HepG2 (cell line): ENCODE measurements at regions not wholly inside any gene's neighbourhood (a gene's known extent, or its start where the extent isn't known, plus 50 kb on each side); places are given as distances from the start of the nearest gene placed in this dataset.

Experiments used
- ATAC-seq: fragments of 200-7000 bp; cut with Tn5 transposase; 3 replicates; pipeline ENCODE4 v1.9.1; 2020; ENCODE audit warnings: mild to moderate bottlenecking, moderate library complexity
- BruUV-seq: library from RNA; stranded (reverse); fragments of 400-500 nt; replicated peaks from 2 replicates; lab custom pipeline; 2021; lab: Mats Ljungman, UMichigan
- CTCF ChIA-PET: fragments of 300-600 bp; formaldehyde crosslinking; extraction: SDS; loops from one replicate; lab custom pipeline; 2021; ENCODE audit warnings: low total read pairs, inconsistent platforms, low intra/inter-chr PET ratio; lab: Yijun Ruan, JAX
- POLR2A ChIA-PET: fragments of 350-600 bp; sonication (Branson Sonifier 250); formaldehyde crosslinking; loops from one replicate; lab custom pipeline; 2020; ENCODE audit warnings: antibody characterized with exemption, inconsistent platforms; lab: Yijun Ruan, JAX
- DNase-seq: peaks from one replicate; pipeline ENCODE4 v3.0.0-alpha.2; 2015; ENCODE audit warnings: low spot score
- FAIRE-seq: peaks from 3 replicates; lab custom pipeline; 2011; peaks lifted over from hg19 to GRCh38; lab: Jason Lieb, UNC
- H2AFZ ChIP-seq: one replicate; pipeline ENCODE4 v1.6.1; 2011; ENCODE audit warnings: low read length, inconsistent platforms
- H3K27ac ChIP-seq: fragments of 300-600 bp; 3 replicates; pipeline ENCODE4 v1.8.0; 2011; ENCODE audit warnings: mixed run types, mild to moderate bottlenecking, mixed read lengths, low read length, inconsistent platforms; ENCODE audit not compliant: insufficient read depth; ENCODE audit errors: extremely low read length
- H3K27me3 ChIP-seq, 2 experiments: fragments of 200-600 bp in 1 of 2; 2 replicates in 1 of 2; 3 replicates in 1 of 2; pipeline versions ENCODE4 v1.6.0 to v1.8.0; 2011; ENCODE audit warnings: low read length in 2 of 2, mild to moderate bottlenecking in 2 of 2, moderate library complexity in 2 of 2, inconsistent platforms in 1 of 2; ENCODE audit not compliant: insufficient read depth in 2 of 2, control insufficient read depth in 1 of 2
- H3K36me3 ChIP-seq, 2 experiments: fragments of 200-600 bp in 1 of 2; replicated peaks in 1 of 2; 2 replicates in 1 of 2; 3 replicates in 1 of 2; pipeline versions ENCODE4 v1.5.1 to v1.8.0; 2011; ENCODE audit warnings: low read length in 2 of 2, inconsistent platforms in 1 of 2; ENCODE audit not compliant: insufficient read depth in 2 of 2, control insufficient read depth in 1 of 2
- H3K4me1 ChIP-seq: 2 replicates; pipeline ENCODE4 v1.5.1; 2012; ENCODE audit warnings: low read length, inconsistent platforms; ENCODE audit not compliant: insufficient read depth
- H3K4me2 ChIP-seq: 2 replicates; pipeline ENCODE4 v1.6.0; 2011; ENCODE audit warnings: low read depth, low read length, inconsistent platforms
- H3K4me3 ChIP-seq, 3 experiments: fragments of 200-600 bp in 1 of 3; sonication (generic), shearing (Covaris generic) in 1 of 3; replicated peaks in 1 of 3; 2 replicates each; pipeline ENCODE4 v1.5.1; 2011 to 2016; ENCODE audit warnings: low read length in 3 of 3, inconsistent platforms in 2 of 3, low read depth in 2 of 3, mild to moderate bottlenecking in 2 of 3, control low read depth in 1 of 3, mixed read lengths in 1 of 3; ENCODE audit not compliant: insufficient read depth in 1 of 3
- H3K79me2 ChIP-seq: one replicate; pipeline ENCODE4 v1.6.1; 2011; ENCODE audit warnings: low read length, inconsistent platforms; ENCODE audit not compliant: insufficient read depth
- H3K9ac ChIP-seq: 2 replicates; pipeline ENCODE4 v1.6.0; 2011; ENCODE audit warnings: mild to moderate bottlenecking, low read depth, low read length, inconsistent platforms; ENCODE audit not compliant: insufficient read depth
- H3K9me3 ChIP-seq: 2 replicates; pipeline ENCODE4 v1.5.1; 2012; ENCODE audit warnings: mild to moderate bottlenecking, low read length
- H4K20me1 ChIP-seq: 2 replicates; pipeline ENCODE4 v1.6.0; 2011; ENCODE audit warnings: inconsistent platforms, mild to moderate bottlenecking, low read length, moderate library complexity; ENCODE audit not compliant: insufficient read depth
- ATF7 ChIP-seq, 2 experiments: fragments of 450-650 bp in 1 of 2; sonication (generic) in 1 of 2; formaldehyde crosslinking in 1 of 2; IDR thresholded peaks; 2 replicates each; pipeline versions ENCODE4 v1.4.0 to v1.6.1; 2016 to 2020; ENCODE audit warnings: antibody characterized with exemption in 1 of 2, mild to moderate bottlenecking in 1 of 2, missing genetic modification reagents in 1 of 2
- CEBPG ChIP-seq: IDR thresholded peaks from 2 replicates; pipeline ENCODE4 v1.6.1; 2016
- CREB1 ChIP-seq, 2 experiments: fragments of 450-650 bp in 1 of 2; IDR thresholded peaks; 2 replicates each; pipeline ENCODE4 v1.6.1; 2016 to 2017; ENCODE audit warnings: control low read depth in 1 of 2, mild to moderate bottlenecking in 1 of 2, missing compliant biosample characterization in 1 of 2, missing genetic modification characterization in 1 of 2
- KDM2A ChIP-seq: sonication (generic); formaldehyde crosslinking; IDR thresholded peaks from 2 replicates; pipeline ENCODE4 v1.4.0; 2020; ENCODE audit warnings: low read depth, missing genetic modification reagents, borderline replicate concordance
- MAFG ChIP-seq: sonication (generic); formaldehyde crosslinking; IDR thresholded peaks from 2 replicates; pipeline ENCODE4 v1.5.1; 2020; ENCODE audit warnings: mild to moderate bottlenecking, missing genetic modification reagents
- MAFK ChIP-seq, 2 experiments: IDR thresholded peaks in 1 of 2; conservative IDR thresholded peaks in 1 of 2; 2 replicates each; pipeline ENCODE4 v1.6.1; 2011; ENCODE audit warnings: improper control_type of control experiment in 2 of 2, low read length in 2 of 2
- ZNF143 ChIP-seq: sonication (generic); formaldehyde crosslinking; IDR thresholded peaks from 2 replicates; pipeline ENCODE4 v1.4.0; 2020; ENCODE audit warnings: missing genetic modification reagents
- ZNF17 ChIP-seq: sonication (generic); formaldehyde crosslinking; IDR thresholded peaks from 2 replicates; pipeline ENCODE4 v1.5.0; 2020; ENCODE audit warnings: mild to moderate bottlenecking, missing genetic modification reagents
- ZNF773 ChIP-seq: sonication (generic); formaldehyde crosslinking; IDR thresholded peaks from 2 replicates; pipeline ENCODE4 v1.4.0; 2020; ENCODE audit warnings: missing genetic modification reagents, borderline replicate concordance
- WGBS: methylation state at CpG from one replicate; pipeline ENCODE4 v1.1.6; 2017; ENCODE audit warnings: low lambda C conversion rate; 5-methylcytosine and 5-hydroxymethylcytosine counted together
- in situ Hi-C: cut with HindIII; loops from 2 replicates; pipeline ENCODE4 v1.10.0; 2017; ENCODE audit warnings: low pct_unique_long_range_greater_than_20kb; ENCODE audit not compliant: extremely low pct_ligation_motif_present
- intact Hi-C: fragments of 100-400 bp; cut with micrococcal nuclease; formaldehyde crosslinking; loops from one replicate; pipeline ENCODE4 v1.10.0; 2022; ENCODE audit not compliant: unreplicated experiment
- TF ChIP-seq, protein P1 (sequence below): IDR thresholded peaks from 2 replicates; pipeline ENCODE4 v1.4.0; 2020; ENCODE audit warnings: mild to moderate bottlenecking, missing genetic modification reagents
- TF ChIP-seq, protein P2 (sequence below): sonication (generic); formaldehyde crosslinking; conservative IDR thresholded peaks from 2 replicates; pipeline ENCODE4 v1.4.0; 2020; ENCODE audit warnings: missing genetic modification reagents
- TF ChIP-seq, protein P3 (sequence below): sonication (generic); formaldehyde crosslinking; IDR thresholded peaks from 2 replicates; pipeline ENCODE4 v1.5.0; 2020; ENCODE audit warnings: missing genetic modification reagents, mild to moderate bottlenecking, borderline replicate concordance

DNA sequence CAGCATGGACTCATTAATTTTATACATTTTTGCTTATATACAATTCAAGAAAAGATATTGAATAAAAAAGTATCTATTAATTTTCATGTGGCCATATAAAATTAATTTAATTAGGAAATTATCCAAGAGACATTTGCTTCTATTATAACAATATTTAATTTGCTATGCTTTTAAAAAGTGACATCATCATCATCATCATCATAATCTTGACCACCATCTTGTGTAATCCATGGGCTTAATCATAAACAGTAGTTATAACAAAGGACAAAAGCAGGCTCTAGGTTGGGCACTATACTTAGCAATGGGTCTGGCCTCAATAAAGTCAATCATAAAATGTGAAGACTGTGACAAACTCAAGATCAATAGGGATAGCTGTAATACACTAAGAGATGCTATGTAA, 1031.6 kb downstream of the SLITRK1 start:
- no peak for FAIRE-seq
- no peak overlapping the region for H3K4me2 ChIP-seq
- in situ Hi-C loops (no loop called here), intact Hi-C loops (no loop called here)
- H3K4me1 ChIP-seq, result no peaks in the 10 kb centered on the region
- H3K9ac ChIP-seq, result no peak overlapping the region
- H3K36me3 ChIP-seq, result no peaks in the 10 kb centered on the region
- H3K27ac ChIP-seq, result no peak overlapping the region
- no peak for DNase-seq
- no TSS peak for BruUV-seq
- POLR2A ChIA-PET, result no interaction called here
- H2AFZ ChIP-seq, result no peak overlapping the region
- no peaks in the 10 kb centered on the region for H3K9me3 ChIP-seq
- H4K20me1 ChIP-seq, result no peaks in the 10 kb centered on the region
- CTCF ChIA-PET, result no interaction called here
- no peaks in the 10 kb centered on the region for H3K79me2 ChIP-seq
- H3K27me3 ChIP-seq, result no peaks in the 10 kb centered on the region
- no peak overlapping the region for H3K4me3 ChIP-seq
- no peak for ATAC-seq
- TF ChIP-seq ATF7 (IDR thresholded peaks at IDR 0.05), result peak; percentile 77
- TF ChIP-seq ATF7 (CRISPR knock-in tag; IDR thresholded peaks at IDR 0.05), result no peak
- TF ChIP-seq, protein P1, sequence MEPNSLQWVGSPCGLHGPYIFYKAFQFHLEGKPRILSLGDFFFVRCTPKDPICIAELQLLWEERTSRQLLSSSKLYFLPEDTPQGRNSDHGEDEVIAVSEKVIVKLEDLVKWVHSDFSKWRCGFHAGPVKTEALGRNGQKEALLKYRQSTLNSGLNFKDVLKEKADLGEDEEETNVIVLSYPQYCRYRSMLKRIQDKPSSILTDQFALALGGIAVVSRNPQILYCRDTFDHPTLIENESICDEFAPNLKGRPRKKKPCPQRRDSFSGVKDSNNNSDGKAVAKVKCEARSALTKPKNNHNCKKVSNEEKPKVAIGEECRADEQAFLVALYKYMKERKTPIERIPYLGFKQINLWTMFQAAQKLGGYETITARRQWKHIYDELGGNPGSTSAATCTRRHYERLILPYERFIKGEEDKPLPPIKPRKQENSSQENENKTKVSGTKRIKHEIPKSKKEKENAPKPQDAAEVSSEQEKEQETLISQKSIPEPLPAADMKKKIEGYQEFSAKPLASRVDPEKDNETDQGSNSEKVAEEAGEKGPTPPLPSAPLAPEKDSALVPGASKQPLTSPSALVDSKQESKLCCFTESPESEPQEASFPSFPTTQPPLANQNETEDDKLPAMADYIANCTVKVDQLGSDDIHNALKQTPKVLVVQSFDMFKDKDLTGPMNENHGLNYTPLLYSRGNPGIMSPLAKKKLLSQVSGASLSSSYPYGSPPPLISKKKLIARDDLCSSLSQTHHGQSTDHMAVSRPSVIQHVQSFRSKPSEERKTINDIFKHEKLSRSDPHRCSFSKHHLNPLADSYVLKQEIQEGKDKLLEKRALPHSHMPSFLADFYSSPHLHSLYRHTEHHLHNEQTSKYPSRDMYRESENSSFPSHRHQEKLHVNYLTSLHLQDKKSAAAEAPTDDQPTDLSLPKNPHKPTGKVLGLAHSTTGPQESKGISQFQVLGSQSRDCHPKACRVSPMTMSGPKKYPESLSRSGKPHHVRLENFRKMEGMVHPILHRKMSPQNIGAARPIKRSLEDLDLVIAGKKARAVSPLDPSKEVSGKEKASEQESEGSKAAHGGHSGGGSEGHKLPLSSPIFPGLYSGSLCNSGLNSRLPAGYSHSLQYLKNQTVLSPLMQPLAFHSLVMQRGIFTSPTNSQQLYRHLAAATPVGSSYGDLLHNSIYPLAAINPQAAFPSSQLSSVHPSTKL (CRISPR knock-in tag), result no peak
- TF ChIP-seq CREB1 (IDR thresholded peaks at IDR 0.05), result peak; percentile 68
- no peak for TF ChIP-seq CREB1 (CRISPR knock-in tag; IDR thresholded peaks at IDR 0.05)
- TF ChIP-seq, all 625 proteins: peak for 2

DNA sequence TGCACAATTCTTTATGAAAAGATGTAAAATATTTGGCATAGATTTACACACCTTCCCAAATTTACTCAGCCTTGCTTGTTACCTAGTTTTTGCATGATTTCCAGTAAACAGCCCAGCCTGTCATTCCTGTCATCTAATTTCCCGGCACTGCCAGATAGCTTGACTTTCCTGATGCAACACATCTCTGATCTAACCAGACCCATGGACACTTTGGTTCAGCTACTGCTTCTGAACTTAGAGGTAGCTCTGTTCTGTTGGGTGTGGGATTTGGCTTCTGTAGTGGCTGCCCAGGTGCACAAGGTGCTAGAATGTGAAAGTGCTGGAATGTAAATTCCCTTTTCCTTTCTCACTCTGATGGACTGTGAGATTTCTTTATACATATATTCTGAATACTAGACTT, 1033.5 kb downstream of the SLITRK1 start:
- Histone ChIP-seq H4K20me1 (no peaks in the 10 kb centered on the region), H3K4me1 (no peaks in the 10 kb centered on the region), H3K27ac (no peak overlapping the region), H3K27me3 (no peaks in the 10 kb centered on the region), H3K79me2 (no peaks in the 10 kb centered on the region), H3K9ac (no peak overlapping the region), H3K36me3 (no peaks in the 10 kb centered on the region), H2AFZ (no peak overlapping the region), H3K4me2 (no peak overlapping the region), H3K4me3 (no peak overlapping the region), H3K9me3 (no peaks in the 10 kb centered on the region)
- CTCF ChIA-PET, result no interaction called here
- in situ Hi-C loops (no loop called here), intact Hi-C loops (no loop called here)
- DNase-seq (no peak), ATAC-seq (no peak), FAIRE-seq (no peak)
- POLR2A ChIA-PET, result no interaction called here
- 10% methylated on average over 1 of the region's 1 CpG for WGBS
- BruUV-seq, result no TSS peak
- TF ChIP-seq CREB1 (IDR thresholded peaks at IDR 0.05) (no peak), CREB1 (CRISPR knock-in tag; IDR thresholded peaks at IDR 0.05) (no peak), MAFK (conservative IDR thresholded peaks at IDR 0.05 in 1 of 2, IDR thresholded peaks at IDR 0.05 in 1 of 2; ENCODE audit: low read length in 2 of 2) (no peak), MAFG (no peak), ZNF17 (CRISPR knock-in tag) (no peak), ZNF773 (no peak), CEBPG (no peak), ZNF143 (no peak), KDM2A (CRISPR knock-in tag) (no peak)
- TF ChIP-seq, protein P2, sequence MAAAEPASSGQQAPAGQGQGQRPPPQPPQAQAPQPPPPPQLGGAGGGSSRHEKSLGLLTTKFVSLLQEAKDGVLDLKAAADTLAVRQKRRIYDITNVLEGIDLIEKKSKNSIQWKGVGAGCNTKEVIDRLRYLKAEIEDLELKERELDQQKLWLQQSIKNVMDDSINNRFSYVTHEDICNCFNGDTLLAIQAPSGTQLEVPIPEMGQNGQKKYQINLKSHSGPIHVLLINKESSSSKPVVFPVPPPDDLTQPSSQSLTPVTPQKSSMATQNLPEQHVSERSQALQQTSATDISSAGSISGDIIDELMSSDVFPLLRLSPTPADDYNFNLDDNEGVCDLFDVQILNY (CRISPR knock-in tag), result no peak
- TF ChIP-seq, protein P3, sequence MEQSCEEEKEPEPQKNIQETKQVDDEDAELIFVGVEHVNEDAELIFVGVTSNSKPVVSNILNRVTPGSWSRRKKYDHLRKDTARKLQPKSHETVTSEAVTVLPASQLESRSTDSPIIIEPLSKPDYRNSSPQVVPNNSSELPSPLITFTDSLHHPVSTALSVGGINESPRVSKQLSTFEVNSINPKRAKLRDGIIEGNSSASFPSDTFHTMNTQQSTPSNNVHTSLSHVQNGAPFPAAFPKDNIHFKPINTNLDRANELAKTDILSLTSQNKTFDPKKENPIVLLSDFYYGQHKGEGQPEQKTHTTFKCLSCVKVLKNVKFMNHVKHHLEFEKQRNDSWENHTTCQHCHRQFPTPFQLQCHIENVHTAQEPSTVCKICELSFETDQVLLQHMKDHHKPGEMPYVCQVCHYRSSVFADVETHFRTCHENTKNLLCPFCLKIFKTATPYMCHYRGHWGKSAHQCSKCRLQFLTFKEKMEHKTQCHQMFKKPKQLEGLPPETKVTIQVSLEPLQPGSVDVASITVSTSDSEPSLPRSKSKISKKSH, result no peak
